ENCODE measurements at regions not wholly inside any gene's neighbourhood (a gene's known extent, or its start where the extent isn't known, plus 50 kb on each side); places are given as distances from the start of the nearest gene placed in this dataset.
A peak's percentile ranks its signal among the peaks of the same experiment; 100 is the strongest.

- Histone ChIP-seq H3K27ac (ENCODE audit: low read length) (no peak overlapping the region), H3K9me3 (no peaks in the 10 kb centered on the region), H3K27me3 (replicated peaks in 1 of 2; ENCODE audit: control insufficient read depth in 2 of 2, extremely low read depth in 1 of 2, insufficient read depth in 2 of 2, low read length in 1 of 2) (no peaks in the 10 kb centered on the region), H3K36me3 (ENCODE audit: control insufficient read depth in 2 of 2, extremely low read depth in 1 of 2, insufficient read depth in 1 of 2, low read length in 1 of 2) (no peaks in the 10 kb centered on the region), H3K4me3 (ENCODE audit: control insufficient read depth in 1 of 2, extremely low read depth in 1 of 2, low read length in 1 of 2) (no peak overlapping the region), H3K4me1 (ENCODE audit: control insufficient read depth in 1 of 2, extremely low read depth in 1 of 2, insufficient read depth in 2 of 2, low read length in 2 of 2) (no peaks in the 10 kb centered on the region)
- H3K4me3 Mint-ChIP-seq: peak overlapping the region in 1 of 3 donors; percentile 78
- POLR2A ChIA-PET: no interaction called here
- no peak overlapping the region for H3K27ac Mint-ChIP-seq
- DNase-seq (no peak), ATAC-seq (replicated peaks in 1 of 4) (no peak)
- no peaks in the 10 kb centered on the region for H3K27me3 Mint-ChIP-seq
- CTCF ChIA-PET: interaction anchor here in 1 of 2 donors (0.5 kb wide), 1 partner anchor 20 kb away, joined by 7 read pairs; no protein-coding TSS in a partner anchor
- H3K36me3 Mint-ChIP-seq: no peaks in the 10 kb centered on the region
- H3K4me1 Mint-ChIP-seq: peaks cover 0 to 7% (median 0%) of the 10 kb centered on the region in 3 donors
- WGBS (ENCODE audit: insufficient coverage): no CpG with 5 or more reads among the region's 4 CpGs
- peaks cover 3 to 4% (median 4%) of the 10 kb centered on the region in 3 donors for H3K9me3 Mint-ChIP-seq
These were observed 449.6 kb upstream of the DCN start for GRCh38 chr12:91632042-91632786.

DNA sequence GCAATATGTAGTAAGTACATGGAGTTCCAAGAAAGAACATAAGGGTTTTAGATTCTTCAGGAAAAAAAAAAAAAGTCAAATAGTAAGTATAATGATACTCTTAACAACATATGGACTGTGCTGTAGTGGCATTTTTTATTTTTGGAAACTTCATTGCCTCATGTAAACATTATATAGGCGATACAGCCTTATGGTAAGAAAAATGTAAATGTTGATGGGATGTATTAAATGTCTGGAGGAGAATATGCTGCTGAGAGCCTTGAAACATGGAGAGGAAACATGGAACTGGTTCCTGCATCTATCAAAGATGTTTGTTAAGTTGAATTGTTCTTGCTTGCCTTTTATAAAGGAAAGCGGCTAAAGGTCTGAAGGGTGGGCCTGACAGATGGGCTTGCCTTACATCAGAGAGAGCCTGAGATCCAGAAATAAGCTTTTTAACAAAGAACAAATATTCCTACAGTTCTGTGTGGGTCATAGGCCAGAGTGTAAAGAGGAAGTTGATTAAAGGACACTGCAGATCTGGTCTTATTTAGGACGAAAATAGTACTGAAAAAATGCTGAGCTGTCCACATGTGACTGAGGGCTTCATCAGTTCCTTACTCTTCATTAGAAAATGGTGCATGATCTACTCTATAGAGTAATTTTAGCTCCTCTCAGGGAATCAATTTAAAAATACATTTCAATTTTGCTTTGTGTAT, 448.1 kb upstream of the DCN start:
- H3K4me3 Mint-ChIP-seq: no peak overlapping the region
- H3K4me1 ChIP-seq (ENCODE audit: control insufficient read depth in 1 of 2, extremely low read depth in 1 of 2, insufficient read depth in 2 of 2, low read length in 2 of 2): no peaks in the 10 kb centered on the region
- H3K4me3 ChIP-seq (ENCODE audit: control insufficient read depth in 1 of 2, extremely low read depth in 1 of 2, low read length in 1 of 2): no peak overlapping the region
- peaks cover 5 to 16% (median 12%) of the 10 kb centered on the region in 3 donors for H3K9me3 Mint-ChIP-seq
- peaks cover 0 to 7% (median 0%) of the 10 kb centered on the region in 3 donors for H3K4me1 Mint-ChIP-seq
- H3K27me3 Mint-ChIP-seq: no peaks in the 10 kb centered on the region
- no peaks in the 10 kb centered on the region for H3K36me3 Mint-ChIP-seq
- ChIA-PET CTCF (interaction anchor here (0.6 to 0.9 kb wide), 2 partner anchors 14 to 102 kb away, joined by 3 read pairs; no protein-coding TSS in a partner anchor), POLR2A (interaction anchor here in 1 of 2 donors (0.6 to 0.7 kb wide), 2 partner anchors 8 to 36 kb away, joined by 3 read pairs; no protein-coding TSS in a partner anchor)
- H3K27me3 ChIP-seq (replicated peaks in 1 of 2; ENCODE audit: control insufficient read depth in 2 of 2, extremely low read depth in 1 of 2, insufficient read depth in 2 of 2, low read length in 1 of 2): no peaks in the 10 kb centered on the region
- peaks cover 2% of the 10 kb centered on the region for H3K9me3 ChIP-seq
- H3K36me3 ChIP-seq (ENCODE audit: control insufficient read depth in 2 of 2, extremely low read depth in 1 of 2, insufficient read depth in 1 of 2, low read length in 1 of 2): no peaks in the 10 kb centered on the region
- WGBS (ENCODE audit: insufficient coverage): no CpG with 5 or more reads among the region's 3 CpGs
- ATAC-seq (replicated peaks in 1 of 4) (no peak), DNase-seq (no peak)
- H3K27ac ChIP-seq (ENCODE audit: low read length): no peak overlapping the region
- no peak overlapping the region for H3K27ac Mint-ChIP-seq

DNA sequence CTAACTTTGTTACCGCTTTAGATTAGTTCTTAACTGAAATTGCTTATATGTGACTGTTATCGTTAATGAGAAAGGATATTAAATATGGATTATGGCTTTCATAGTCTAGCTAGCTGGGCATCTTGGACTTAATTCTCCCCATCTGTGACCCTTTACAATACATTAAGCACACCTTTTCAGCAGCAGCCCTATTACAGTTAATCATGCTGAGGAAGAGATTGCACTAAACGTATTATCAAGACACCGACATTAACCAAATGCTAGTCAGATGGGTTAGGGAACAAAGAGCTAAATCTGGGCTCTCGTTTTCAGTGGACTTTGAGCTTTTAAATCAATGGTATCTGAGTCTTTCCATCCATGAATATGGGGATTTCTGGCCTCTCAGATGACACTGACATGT, 447.5 kb upstream of the DCN start:
- Histone ChIP-seq H3K9me3 (peaks cover 2% of the 10 kb centered on the region), H3K27ac (ENCODE audit: low read length) (no peak overlapping the region), H3K36me3 (ENCODE audit: control insufficient read depth in 2 of 2, extremely low read depth in 1 of 2, insufficient read depth in 1 of 2, low read length in 1 of 2) (no peaks in the 10 kb centered on the region), H3K4me3 (ENCODE audit: control insufficient read depth in 1 of 2, extremely low read depth in 1 of 2, low read length in 1 of 2) (no peak overlapping the region), H3K4me1 (ENCODE audit: control insufficient read depth in 1 of 2, extremely low read depth in 1 of 2, insufficient read depth in 2 of 2, low read length in 2 of 2) (no peaks in the 10 kb centered on the region), H3K27me3 (replicated peaks in 1 of 2; ENCODE audit: control insufficient read depth in 2 of 2, extremely low read depth in 1 of 2, insufficient read depth in 2 of 2, low read length in 1 of 2) (no peaks in the 10 kb centered on the region)
- peaks cover 5 to 18% (median 14%) of the 10 kb centered on the region in 3 donors for H3K9me3 Mint-ChIP-seq
- 100% methylated on average over 2 of the region's 5 CpGs for WGBS (ENCODE audit: insufficient coverage)
- H3K4me3 Mint-ChIP-seq: no peak overlapping the region
- DNase-seq (no peak), ATAC-seq (replicated peaks in 1 of 4) (no peak)
- POLR2A ChIA-PET: interaction anchor here in 1 of 2 donors (0.6 kb wide), 1 partner anchor 35 kb away, joined by 3 read pairs; no protein-coding TSS in a partner anchor
- H3K27me3 Mint-ChIP-seq: no peaks in the 10 kb centered on the region
- no peak overlapping the region for H3K27ac Mint-ChIP-seq
- H3K4me1 Mint-ChIP-seq: peaks cover 0 to 7% (median 0%) of the 10 kb centered on the region in 3 donors
- CTCF ChIA-PET: no interaction called here
- no peaks in the 10 kb centered on the region for H3K36me3 Mint-ChIP-seq

DNA sequence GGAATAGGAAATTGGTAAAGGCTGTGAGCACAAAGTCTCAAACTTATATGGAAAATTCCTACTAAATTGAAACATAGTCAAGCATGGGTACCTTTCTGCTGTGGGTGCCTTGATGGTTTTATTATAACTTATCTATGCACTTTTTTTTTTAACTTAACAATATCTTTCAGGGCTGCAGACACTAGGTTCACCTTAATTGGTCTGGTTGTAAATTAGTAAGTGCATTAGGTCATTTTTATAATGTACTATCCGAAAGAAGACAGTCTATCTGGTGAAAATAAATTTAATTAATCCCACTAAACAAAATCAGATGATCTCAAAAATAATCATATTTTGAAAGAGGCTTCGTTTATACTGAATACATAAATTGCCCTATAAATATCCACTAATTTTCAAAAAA, 446.8 kb upstream of the DCN start:
- ChIA-PET POLR2A (interaction anchor here (0.6 kb wide), 2 partner anchors 85 to 632 kb away, joined by 4 to 5 read pairs; no protein-coding TSS in a partner anchor), CTCF (no interaction called here)
- no peak for DNase-seq
- H3K4me1 Mint-ChIP-seq: peaks cover 0 to 7% (median 0%) of the 10 kb centered on the region in 3 donors
- H3K27me3 ChIP-seq (replicated peaks in 1 of 2; ENCODE audit: control insufficient read depth in 2 of 2, extremely low read depth in 1 of 2, insufficient read depth in 2 of 2, low read length in 1 of 2): no peaks in the 10 kb centered on the region
- H3K9me3 Mint-ChIP-seq: peaks cover 5 to 21% (median 18%) of the 10 kb centered on the region in 3 donors
- peaks cover 2% of the 10 kb centered on the region for H3K9me3 ChIP-seq
- no peaks in the 10 kb centered on the region for H3K27me3 Mint-ChIP-seq
- ATAC-seq (replicated peaks in 1 of 4): no peak
- H3K27ac ChIP-seq (ENCODE audit: low read length): no peak overlapping the region
- no peak overlapping the region for H3K4me3 ChIP-seq (ENCODE audit: control insufficient read depth in 1 of 2, extremely low read depth in 1 of 2, low read length in 1 of 2)
- WGBS (ENCODE audit: insufficient coverage): no CpG with 5 or more reads among the region's 2 CpGs
- no peaks in the 10 kb centered on the region for H3K4me1 ChIP-seq (ENCODE audit: control insufficient read depth in 1 of 2, extremely low read depth in 1 of 2, insufficient read depth in 2 of 2, low read length in 2 of 2)
- no peaks in the 10 kb centered on the region for H3K36me3 Mint-ChIP-seq
- no peak overlapping the region for H3K4me3 Mint-ChIP-seq
- no peaks in the 10 kb centered on the region for H3K36me3 ChIP-seq (ENCODE audit: control insufficient read depth in 2 of 2, extremely low read depth in 1 of 2, insufficient read depth in 1 of 2, low read length in 1 of 2)
- no peak overlapping the region for H3K27ac Mint-ChIP-seq

DNA sequence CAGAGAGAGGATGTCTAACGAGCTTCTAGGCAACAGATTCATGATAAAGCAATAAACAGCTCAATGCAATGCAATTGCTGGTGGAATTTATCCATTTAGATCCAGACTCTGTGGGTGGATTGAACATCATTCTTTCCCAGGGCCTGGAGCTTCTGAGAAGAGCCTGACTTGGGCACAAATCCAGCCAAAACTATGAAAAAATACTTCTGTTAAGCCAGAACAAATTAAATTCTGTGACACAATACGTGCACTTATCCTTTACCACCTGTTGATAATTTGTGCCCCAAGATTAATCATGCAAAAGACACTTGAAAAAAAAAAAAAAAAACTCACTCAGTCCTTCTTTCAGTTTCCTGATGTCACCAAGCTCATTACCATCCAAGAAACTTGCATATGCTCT, 446.0 kb upstream of the DCN start:
- Histone ChIP-seq H3K27ac (ENCODE audit: low read length) (no peak overlapping the region), H3K9me3 (peaks cover 2% of the 10 kb centered on the region), H3K4me3 (ENCODE audit: control insufficient read depth in 1 of 2, extremely low read depth in 1 of 2, low read length in 1 of 2) (no peak overlapping the region), H3K4me1 (ENCODE audit: control insufficient read depth in 1 of 2, extremely low read depth in 1 of 2, insufficient read depth in 2 of 2, low read length in 2 of 2) (no peaks in the 10 kb centered on the region), H3K27me3 (replicated peaks in 1 of 2; ENCODE audit: control insufficient read depth in 2 of 2, extremely low read depth in 1 of 2, insufficient read depth in 2 of 2, low read length in 1 of 2) (no peaks in the 10 kb centered on the region), H3K36me3 (ENCODE audit: control insufficient read depth in 2 of 2, extremely low read depth in 1 of 2, insufficient read depth in 1 of 2, low read length in 1 of 2) (no peaks in the 10 kb centered on the region)
- DNase-seq (no peak), ATAC-seq (replicated peaks in 1 of 4) (no peak)
- Mint-ChIP-seq H3K27ac (no peak overlapping the region), H3K9me3 (peaks cover 5 to 21% (median 18%) of the 10 kb centered on the region in 3 donors), H3K4me3 (no peak overlapping the region), H3K4me1 (peaks cover 0 to 7% (median 0%) of the 10 kb centered on the region in 3 donors), H3K27me3 (no peaks in the 10 kb centered on the region), H3K36me3 (no peaks in the 10 kb centered on the region)
- CTCF ChIA-PET: no interaction called here
- WGBS (ENCODE audit: insufficient coverage): 56% methylated on average over 1 of the region's 2 CpGs
- POLR2A ChIA-PET: interaction anchor here (0.6 to 0.7 kb wide), 5 partner anchors 16 to 633 kb away, joined by 3 to 6 read pairs (median 4); no protein-coding TSS in a partner anchor

DNA sequence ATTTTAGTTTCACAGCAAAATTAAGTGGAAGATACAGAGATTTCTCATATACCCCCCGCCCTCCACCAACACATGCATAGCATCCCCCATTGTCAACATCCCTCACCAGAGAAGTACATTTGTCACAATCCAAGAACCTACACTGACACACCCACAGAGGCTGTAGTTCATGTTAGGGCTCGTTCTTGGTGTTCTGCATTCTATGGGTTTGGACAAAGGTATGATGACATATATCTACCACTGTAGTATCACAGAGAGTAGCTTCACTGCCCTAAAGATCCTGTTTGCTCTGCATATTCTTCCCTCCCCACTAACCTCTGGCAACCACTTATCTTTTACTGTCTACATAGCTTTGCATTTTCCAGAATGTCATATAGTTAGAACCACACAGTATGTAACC, 444.6 kb upstream of the DCN start:
- Mint-ChIP-seq H3K27ac (no peak overlapping the region), H3K36me3 (no peaks in the 10 kb centered on the region), H3K9me3 (peaks cover 5 to 21% (median 18%) of the 10 kb centered on the region in 3 donors), H3K4me3 (no peak overlapping the region), H3K4me1 (peaks cover 0 to 14% (median 0%) of the 10 kb centered on the region in 3 donors), H3K27me3 (no peaks in the 10 kb centered on the region)
- H3K36me3 ChIP-seq (ENCODE audit: control insufficient read depth in 2 of 2, extremely low read depth in 1 of 2, insufficient read depth in 1 of 2, low read length in 1 of 2): no peaks in the 10 kb centered on the region
- POLR2A ChIA-PET: no interaction called here
- H3K4me1 ChIP-seq (ENCODE audit: control insufficient read depth in 1 of 2, extremely low read depth in 1 of 2, insufficient read depth in 2 of 2, low read length in 2 of 2): no peaks in the 10 kb centered on the region
- no peak for DNase-seq
- CTCF ChIA-PET: no interaction called here
- H3K27ac ChIP-seq (ENCODE audit: low read length): no peak overlapping the region
- ATAC-seq (replicated peaks in 1 of 4): no peak
- no CpG with 5 or more reads among the region's 2 CpGs for WGBS (ENCODE audit: insufficient coverage)
- H3K27me3 ChIP-seq (replicated peaks in 1 of 2; ENCODE audit: control insufficient read depth in 2 of 2, extremely low read depth in 1 of 2, insufficient read depth in 2 of 2, low read length in 1 of 2): no peaks in the 10 kb centered on the region
- no peak overlapping the region for H3K4me3 ChIP-seq (ENCODE audit: control insufficient read depth in 1 of 2, extremely low read depth in 1 of 2, low read length in 1 of 2)
- H3K9me3 ChIP-seq: peaks cover 2% of the 10 kb centered on the region

Measured in T-cell (primary cell).